GM12878 (cell line): ENCODE measurements at regions not wholly inside any gene's neighbourhood (a gene's known extent, or its start where the extent isn't known, plus 50 kb on each side); places are given as distances from the start of the nearest gene placed in this dataset.

ENCODE experiments used
- ATAC-seq: fragments of 200-7000 bp; cut with Tn5 transposase; 3 replicates; pipeline ENCODE4 v1.9.1; 2020; ENCODE audit warnings: mild to moderate bottlenecking, moderate library complexity
- BruUV-seq: library from RNA; stranded (reverse); fragments of 400-500 nt; replicated peaks from 2 replicates; lab custom pipeline; 2021; lab: Mats Ljungman, UMichigan
- CTCF ChIA-PET: fragments of 300-600 bp; sonication (Branson Sonifier 250); formaldehyde crosslinking; extraction: SDS; loops from one replicate; lab custom pipeline; 2021; ENCODE audit warnings: inconsistent platforms; lab: Yijun Ruan, JAX
- POLR2A ChIA-PET: fragments of 350-600 bp; formaldehyde crosslinking; extraction: SDS; loops from one replicate; lab custom pipeline; 2021; ENCODE audit warnings: inconsistent platforms; lab: Charles Lee
- RAD21 ChIA-PET: fragments of 300-600 bp; sonication (Branson Sonifier 250); formaldehyde crosslinking; loops from one replicate; lab custom pipeline; 2023; ENCODE audit warnings: antibody characterized with exemption; ENCODE audit not compliant: unreplicated experiment; lab: Charles Lee
- SMC1A ChIA-PET: fragments of 300-600 bp; sonication (Branson Sonifier 250); formaldehyde crosslinking; loops from one replicate; lab custom pipeline; 2023; ENCODE audit not compliant: unreplicated experiment, uncharacterized antibody; lab: Charles Lee
- DNase-seq: peaks from one replicate; pipeline ENCODE4 v3.0.0-alpha.2; 2011; ENCODE audit warnings: low read depth, low spot score
- FAIRE-seq: peaks from 3 replicates; lab custom pipeline; 2011; peaks lifted over from hg19 to GRCh38; lab: Jason Lieb, UNC
- H2AFZ ChIP-seq: 2 replicates; pipeline ENCODE4 v1.6.0; 2011; ENCODE audit warnings: low read depth, low read length, control low read depth; ENCODE audit not compliant: control insufficient read depth
- H3K27ac ChIP-seq: 2 replicates; pipeline ENCODE4 v1.5.1; 2011; ENCODE audit warnings: control low read depth; ENCODE audit not compliant: control insufficient read depth, insufficient read depth
- H3K27me3 ChIP-seq, 2 experiments: replicated peaks in 1 of 2; 2 replicates each; pipeline versions ENCODE4 v1.6.0 to v1.6.1; 2011; ENCODE audit warnings: low read length in 1 of 2; ENCODE audit not compliant: control insufficient read depth in 2 of 2, insufficient read depth in 2 of 2
- H3K36me3 ChIP-seq, 2 experiments: 2 replicates each; pipeline ENCODE4 v1.5.1; 2011; ENCODE audit warnings: low read length in 1 of 2; ENCODE audit not compliant: control insufficient read depth in 2 of 2, insufficient read depth in 2 of 2
- H3K4me1 ChIP-seq: 2 replicates; pipeline ENCODE4 v1.6.1; 2011; ENCODE audit warnings: mild to moderate bottlenecking, low read length, moderate library complexity, mixed read lengths; ENCODE audit not compliant: control insufficient read depth, insufficient read depth
- H3K4me2 ChIP-seq: 2 replicates; pipeline ENCODE4 v1.6.0; 2011; ENCODE audit warnings: control low read depth; ENCODE audit not compliant: control insufficient read depth, insufficient read depth
- H3K4me3 ChIP-seq: fragments of 200-600 bp; sonication (generic); 2 replicates; pipeline ENCODE4 v1.5.1; 2016
- H3K79me2 ChIP-seq: 2 replicates; pipeline ENCODE4 v1.6.0; 2011; ENCODE audit warnings: low read length; ENCODE audit not compliant: control insufficient read depth, insufficient read depth
- H3K9ac ChIP-seq: 2 replicates; pipeline ENCODE4 v1.8.0; 2011; ENCODE audit warnings: low read length, control low read depth, mixed read lengths; ENCODE audit not compliant: control insufficient read depth, insufficient read depth
- H3K9me3 ChIP-seq: replicated peaks from 3 replicates; pipeline ENCODE4 v1.5.1; 2011; ENCODE audit warnings: mild to moderate bottlenecking, low read length; ENCODE audit not compliant: control insufficient read depth, insufficient read depth
- H4K20me1 ChIP-seq: 2 replicates; pipeline ENCODE4 v1.6.0; 2011; ENCODE audit not compliant: control insufficient read depth, insufficient read depth
- BACH1 ChIP-seq: fragments of 450-650 bp; IDR thresholded peaks from 2 replicates; pipeline ENCODE4 v1.6.1; 2017; ENCODE audit warnings: mild to moderate bottlenecking, borderline replicate concordance
- BRCA1 ChIP-seq: IDR thresholded peaks from 2 replicates; pipeline ENCODE4 v1.6.1; 2011; ENCODE audit warnings: low read depth, low read length, improper control_type of control experiment
- EZH2 ChIP-seq: IDR thresholded peaks from 2 replicates; pipeline ENCODE4 v1.6.1; 2012; ENCODE audit warnings: low read depth, mild to moderate bottlenecking, control low read depth, inconsistent platforms, low read length, borderline replicate concordance; ENCODE audit not compliant: control insufficient read depth
- KDM1A ChIP-seq: fragments of 200-600 bp; sonication (generic); IDR thresholded peaks from 2 replicates; pipeline ENCODE4 v1.6.1; 2016; ENCODE audit warnings: borderline replicate concordance
- NBN ChIP-seq: fragments of 450-650 bp; IDR thresholded peaks from 2 replicates; pipeline ENCODE4 v1.6.1; 2016
- NR2F1 ChIP-seq: fragments of 450-650 bp; conservative IDR thresholded peaks from 2 replicates; pipeline ENCODE4 v1.6.1; 2017; ENCODE audit warnings: mild to moderate bottlenecking
- POLR2AphosphoS2 ChIP-seq: IDR thresholded peaks from 2 replicates; pipeline ENCODE4 v1.6.1; 2011; ENCODE audit warnings: low read depth, mild to moderate bottlenecking, low read length, improper control_type of control experiment, moderate library complexity
- RB1 ChIP-seq: fragments of 450-650 bp; formaldehyde crosslinking; IDR thresholded peaks from 2 replicates; pipeline ENCODE4 v1.6.1; 2017; ENCODE audit warnings: mild to moderate bottlenecking, borderline replicate concordance
- RUNX3 ChIP-seq: IDR thresholded peaks from 2 replicates; pipeline ENCODE4 v1.6.1; 2012; ENCODE audit warnings: low read length, inconsistent platforms
- SRF ChIP-seq, 2 experiments: IDR thresholded peaks; 2 replicates each; pipeline ENCODE4 v1.6.1; 2011; ENCODE audit warnings: low read depth in 2 of 2, low read length in 2 of 2, mild to moderate bottlenecking in 1 of 2, moderate library complexity in 1 of 2
- TCF3 ChIP-seq: IDR thresholded peaks from 2 replicates; pipeline ENCODE4 v1.6.1; 2012; ENCODE audit warnings: low read depth, mild to moderate bottlenecking, low read length, borderline replicate concordance; ENCODE audit not compliant: insufficient read depth
- ZNF207 ChIP-seq: fragments of 450-650 bp; IDR thresholded peaks from 2 replicates; pipeline ENCODE4 v1.6.1; 2014; ENCODE audit warnings: antibody characterized with exemption, mild to moderate bottlenecking, borderline replicate concordance
- ZNF217 ChIP-seq: fragments of 450-650 bp; IDR thresholded peaks from 2 replicates; pipeline ENCODE4 v1.6.1; 2017; ENCODE audit warnings: antibody characterized with exemption, mild to moderate bottlenecking
- WGBS: methylation state at CpG from one replicate; pipeline ENCODE4 v1.1.6; 2016; ENCODE audit warnings: low lambda C conversion rate; ENCODE audit not compliant: insufficient replicate concordance, insufficient coverage; ENCODE audit errors: missing lambda C conversion rate; 5-methylcytosine and 5-hydroxymethylcytosine counted together
- in situ Hi-C: fragments of 300-500 bp; cut with MboI; formaldehyde crosslinking; loops from 9 replicates; pipeline ENCODE4 v1.14.3; 2018; ENCODE audit warnings: mixed read lengths
- intact Hi-C: fragments of 100-400 bp; cut with micrococcal nuclease; formaldehyde crosslinking; loops from one replicate; pipeline ENCODE4 v1.14.2; 2022; ENCODE audit not compliant: unreplicated experiment
- TF ChIP-seq, protein P1 (sequence below): fragments of 450-650 bp; IDR thresholded peaks from 2 replicates; pipeline ENCODE4 v1.6.1; 2017; ENCODE audit warnings: borderline replicate concordance
- TF ChIP-seq, protein P2 (sequence below): fragments of 450-650 bp; IDR thresholded peaks from 2 replicates; pipeline ENCODE4 v1.6.1; 2014; ENCODE audit warnings: mild to moderate bottlenecking
- TF ChIP-seq, protein P3 (sequence below): fragments of 150-350 bp; IDR thresholded peaks from 2 replicates; pipeline ENCODE4 v1.6.1; 2014; ENCODE audit warnings: mild to moderate bottlenecking, low read depth, low read length
- TF ChIP-seq, protein P4 (sequence below): fragments of 450-650 bp; formaldehyde crosslinking; IDR thresholded peaks from 2 replicates; pipeline ENCODE4 v1.4.0; 2020; ENCODE audit warnings: mild to moderate bottlenecking, moderate library complexity

DNA sequence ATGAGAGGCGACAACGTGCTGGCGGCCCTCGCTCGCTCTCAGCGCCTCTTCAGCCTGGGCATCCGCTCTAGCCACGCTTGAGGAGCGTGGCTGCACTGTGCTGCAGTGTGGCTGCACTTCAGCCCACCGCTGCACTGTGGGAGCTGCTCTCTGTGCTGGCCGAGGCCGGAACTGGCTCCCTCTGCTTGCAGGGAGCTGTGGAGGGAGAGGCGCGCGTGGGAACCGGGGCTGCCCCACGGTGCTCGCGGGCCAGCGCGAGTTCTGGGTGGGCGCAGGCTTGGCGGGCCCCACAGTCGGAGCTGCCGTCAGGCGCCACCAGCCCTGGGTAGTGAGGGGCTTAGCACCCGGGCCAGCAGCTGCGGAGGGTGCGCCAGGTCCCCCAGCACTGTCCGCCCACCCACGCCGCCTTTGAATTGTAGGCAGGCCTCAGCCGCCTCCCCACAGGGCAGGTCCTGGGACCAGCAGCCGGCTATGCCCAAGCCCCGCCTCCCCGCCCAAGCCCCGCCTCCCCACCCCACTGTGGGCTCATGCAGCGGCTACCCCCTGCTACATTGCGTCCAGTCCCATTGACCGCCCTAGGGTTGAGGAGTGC lies 974.2 kb downstream of the FSCB start:
- ChIA-PET RAD21 (no interaction called here), POLR2A (no interaction called here), SMC1A (no interaction called here), CTCF (no interaction called here)
- H3K4me2 ChIP-seq = no peak overlapping the region
- in situ Hi-C loops (no loop called here), intact Hi-C loops (no loop called here)
- no peak for FAIRE-seq
- H3K4me3 ChIP-seq = no peak overlapping the region
- no peak overlapping the region for H3K9ac ChIP-seq
- TF ChIP-seq NR2F1 = no peak
- TF ChIP-seq, protein P1, sequence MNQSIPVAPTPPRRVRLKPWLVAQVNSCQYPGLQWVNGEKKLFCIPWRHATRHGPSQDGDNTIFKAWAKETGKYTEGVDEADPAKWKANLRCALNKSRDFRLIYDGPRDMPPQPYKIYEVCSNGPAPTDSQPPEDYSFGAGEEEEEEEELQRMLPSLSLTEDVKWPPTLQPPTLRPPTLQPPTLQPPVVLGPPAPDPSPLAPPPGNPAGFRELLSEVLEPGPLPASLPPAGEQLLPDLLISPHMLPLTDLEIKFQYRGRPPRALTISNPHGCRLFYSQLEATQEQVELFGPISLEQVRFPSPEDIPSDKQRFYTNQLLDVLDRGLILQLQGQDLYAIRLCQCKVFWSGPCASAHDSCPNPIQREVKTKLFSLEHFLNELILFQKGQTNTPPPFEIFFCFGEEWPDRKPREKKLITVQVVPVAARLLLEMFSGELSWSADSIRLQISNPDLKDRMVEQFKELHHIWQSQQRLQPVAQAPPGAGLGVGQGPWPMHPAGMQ = no peak
- TF ChIP-seq, protein P2, sequence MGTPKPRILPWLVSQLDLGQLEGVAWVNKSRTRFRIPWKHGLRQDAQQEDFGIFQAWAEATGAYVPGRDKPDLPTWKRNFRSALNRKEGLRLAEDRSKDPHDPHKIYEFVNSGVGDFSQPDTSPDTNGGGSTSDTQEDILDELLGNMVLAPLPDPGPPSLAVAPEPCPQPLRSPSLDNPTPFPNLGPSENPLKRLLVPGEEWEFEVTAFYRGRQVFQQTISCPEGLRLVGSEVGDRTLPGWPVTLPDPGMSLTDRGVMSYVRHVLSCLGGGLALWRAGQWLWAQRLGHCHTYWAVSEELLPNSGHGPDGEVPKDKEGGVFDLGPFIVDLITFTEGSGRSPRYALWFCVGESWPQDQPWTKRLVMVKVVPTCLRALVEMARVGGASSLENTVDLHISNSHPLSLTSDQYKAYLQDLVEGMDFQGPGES = no peak
- no peak for TF ChIP-seq RUNX3
- no peak for TF ChIP-seq SRF (IDR thresholded peaks at IDR 0.05; ENCODE audit: low read depth in 2 of 2, low read length in 2 of 2)
- TF ChIP-seq EZH2 = no peak
- TF ChIP-seq, protein P3, sequence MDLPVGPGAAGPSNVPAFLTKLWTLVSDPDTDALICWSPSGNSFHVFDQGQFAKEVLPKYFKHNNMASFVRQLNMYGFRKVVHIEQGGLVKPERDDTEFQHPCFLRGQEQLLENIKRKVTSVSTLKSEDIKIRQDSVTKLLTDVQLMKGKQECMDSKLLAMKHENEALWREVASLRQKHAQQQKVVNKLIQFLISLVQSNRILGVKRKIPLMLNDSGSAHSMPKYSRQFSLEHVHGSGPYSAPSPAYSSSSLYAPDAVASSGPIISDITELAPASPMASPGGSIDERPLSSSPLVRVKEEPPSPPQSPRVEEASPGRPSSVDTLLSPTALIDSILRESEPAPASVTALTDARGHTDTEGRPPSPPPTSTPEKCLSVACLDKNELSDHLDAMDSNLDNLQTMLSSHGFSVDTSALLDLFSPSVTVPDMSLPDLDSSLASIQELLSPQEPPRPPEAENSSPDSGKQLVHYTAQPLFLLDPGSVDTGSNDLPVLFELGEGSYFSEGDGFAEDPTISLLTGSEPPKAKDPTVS = no peak
- no peak for TF ChIP-seq RB1
- TF ChIP-seq BACH1 = no peak
- TF ChIP-seq, protein P4, sequence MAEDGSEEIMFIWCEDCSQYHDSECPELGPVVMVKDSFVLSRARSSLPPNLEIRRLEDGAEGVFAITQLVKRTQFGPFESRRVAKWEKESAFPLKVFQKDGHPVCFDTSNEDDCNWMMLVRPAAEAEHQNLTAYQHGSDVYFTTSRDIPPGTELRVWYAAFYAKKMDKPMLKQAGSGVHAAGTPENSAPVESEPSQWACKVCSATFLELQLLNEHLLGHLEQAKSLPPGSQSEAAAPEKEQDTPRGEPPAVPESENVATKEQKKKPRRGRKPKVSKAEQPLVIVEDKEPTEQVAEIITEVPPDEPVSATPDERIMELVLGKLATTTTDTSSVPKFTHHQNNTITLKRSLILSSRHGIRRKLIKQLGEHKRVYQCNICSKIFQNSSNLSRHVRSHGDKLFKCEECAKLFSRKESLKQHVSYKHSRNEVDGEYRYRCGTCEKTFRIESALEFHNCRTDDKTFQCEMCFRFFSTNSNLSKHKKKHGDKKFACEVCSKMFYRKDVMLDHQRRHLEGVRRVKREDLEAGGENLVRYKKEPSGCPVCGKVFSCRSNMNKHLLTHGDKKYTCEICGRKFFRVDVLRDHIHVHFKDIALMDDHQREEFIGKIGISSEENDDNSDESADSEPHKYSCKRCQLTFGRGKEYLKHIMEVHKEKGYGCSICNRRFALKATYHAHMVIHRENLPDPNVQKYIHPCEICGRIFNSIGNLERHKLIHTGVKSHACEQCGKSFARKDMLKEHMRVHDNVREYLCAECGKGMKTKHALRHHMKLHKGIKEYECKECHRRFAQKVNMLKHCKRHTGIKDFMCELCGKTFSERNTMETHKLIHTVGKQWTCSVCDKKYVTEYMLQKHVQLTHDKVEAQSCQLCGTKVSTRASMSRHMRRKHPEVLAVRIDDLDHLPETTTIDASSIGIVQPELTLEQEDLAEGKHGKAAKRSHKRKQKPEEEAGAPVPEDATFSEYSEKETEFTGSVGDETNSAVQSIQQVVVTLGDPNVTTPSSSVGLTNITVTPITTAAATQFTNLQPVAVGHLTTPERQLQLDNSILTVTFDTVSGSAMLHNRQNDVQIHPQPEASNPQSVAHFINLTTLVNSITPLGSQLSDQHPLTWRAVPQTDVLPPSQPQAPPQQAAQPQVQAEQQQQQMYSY (CRISPR knock-in tag) = no peak
- no peak for TF ChIP-seq ZNF217
- no peak for TF ChIP-seq NBN
- TF ChIP-seq ZNF207 = no peak
- TF ChIP-seq TCF3 = no peak
- TF ChIP-seq BRCA1 = no peak
- no peak for TF ChIP-seq KDM1A
- TF ChIP-seq POLR2AphosphoS2 = no peak
- H4K20me1 ChIP-seq = no peaks in the 10 kb centered on the region
- no peaks in the 10 kb centered on the region for H3K4me1 ChIP-seq
- BruUV-seq = no TSS peak
- H3K27ac ChIP-seq = no peak overlapping the region
- no peaks in the 10 kb centered on the region for H3K36me3 ChIP-seq
- 74% methylated on average over 32 of the region's 40 CpGs for WGBS
- no peak overlapping the region for H2AFZ ChIP-seq
- DNase-seq = no peak
- ATAC-seq = no peak
- no peaks in the 10 kb centered on the region for H3K27me3 ChIP-seq
- no peaks in the 10 kb centered on the region for H3K9me3 ChIP-seq
- H3K79me2 ChIP-seq = no peaks in the 10 kb centered on the region
